ENCODE measurements at regions not wholly inside any gene's neighbourhood (a gene's known extent, or its start where the extent isn't known, plus 50 kb on each side); places are given as distances from the start of the nearest gene placed in this dataset.

DNA sequence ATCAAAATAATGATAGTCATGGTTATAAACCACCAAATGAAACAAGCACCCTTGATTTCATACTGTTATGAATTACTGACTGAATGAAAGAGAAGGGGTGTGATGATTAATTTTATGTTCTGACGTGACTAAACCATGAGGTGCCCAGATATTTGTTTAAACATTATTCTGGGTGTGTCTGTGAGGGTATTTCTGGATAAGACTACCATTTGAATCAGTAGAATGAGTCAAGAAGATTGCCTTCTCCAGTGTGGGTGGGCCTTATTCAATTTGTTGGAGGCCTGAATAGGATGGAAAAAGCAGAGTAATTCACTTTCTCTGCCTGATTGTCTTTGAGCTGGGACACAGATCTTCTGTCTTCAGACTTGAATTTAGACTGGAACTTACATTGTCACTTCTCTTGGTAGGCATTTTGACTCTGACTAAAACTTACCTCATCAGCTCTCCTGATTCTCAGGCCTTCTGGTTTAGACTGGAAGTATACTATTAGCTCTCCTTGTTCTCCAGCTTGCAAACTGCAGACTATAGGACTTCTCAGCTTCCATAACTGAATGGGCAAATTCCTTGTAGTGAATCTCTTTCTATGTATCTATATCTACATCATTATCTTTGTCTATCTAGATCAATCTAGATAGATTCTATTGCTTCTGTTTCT, 321.9 kb upstream of the TARS1 start:
- POLR2A ChIA-PET, result no interaction called here
- no peak overlapping the region for H3K4me2 ChIP-seq (ENCODE audit: insufficient read depth, low read length)

More for the DNA sequence above, 321.9 kb upstream of the TARS1 start:
- intact Hi-C loops (cut with micrococcal nuclease), result no loop called here
- TF ChIP-seq, protein P1, sequence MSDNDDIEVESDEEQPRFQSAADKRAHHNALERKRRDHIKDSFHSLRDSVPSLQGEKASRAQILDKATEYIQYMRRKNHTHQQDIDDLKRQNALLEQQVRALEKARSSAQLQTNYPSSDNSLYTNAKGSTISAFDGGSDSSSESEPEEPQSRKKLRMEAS (IDR thresholded peaks at IDR 0.05; ENCODE audit: insufficient read depth, insufficient read length), result no peak
- TF ChIP-seq FOS (IDR thresholded peaks at IDR 0.05; ENCODE audit: borderline replicate concordance, insufficient read depth, low read length) (no peak), EZH2 (IDR thresholded peaks at IDR 0.05; ENCODE audit: borderline replicate concordance, low read depth, low read length, severe bottlenecking) (no peak), GATA2 (IDR thresholded peaks at IDR 0.05; ENCODE audit: insufficient read depth, insufficient read length, low read depth, low read length) (no peak), POLR2A (IDR thresholded peaks at IDR 0.05; ENCODE audit: low read depth, low read length) (no peak), MYC (IDR thresholded peaks at IDR 0.05; ENCODE audit: low read depth, low read length) (no peak), JUN (IDR thresholded peaks at IDR 0.05; ENCODE audit: borderline replicate concordance, insufficient read depth, insufficient read length, low read depth) (no peak), POLR2AphosphoS5 (IDR thresholded peaks at IDR 0.05; ENCODE audit: insufficient read depth, low read depth, low read length) (no peak)
- TF ChIP-seq, protein P2, sequence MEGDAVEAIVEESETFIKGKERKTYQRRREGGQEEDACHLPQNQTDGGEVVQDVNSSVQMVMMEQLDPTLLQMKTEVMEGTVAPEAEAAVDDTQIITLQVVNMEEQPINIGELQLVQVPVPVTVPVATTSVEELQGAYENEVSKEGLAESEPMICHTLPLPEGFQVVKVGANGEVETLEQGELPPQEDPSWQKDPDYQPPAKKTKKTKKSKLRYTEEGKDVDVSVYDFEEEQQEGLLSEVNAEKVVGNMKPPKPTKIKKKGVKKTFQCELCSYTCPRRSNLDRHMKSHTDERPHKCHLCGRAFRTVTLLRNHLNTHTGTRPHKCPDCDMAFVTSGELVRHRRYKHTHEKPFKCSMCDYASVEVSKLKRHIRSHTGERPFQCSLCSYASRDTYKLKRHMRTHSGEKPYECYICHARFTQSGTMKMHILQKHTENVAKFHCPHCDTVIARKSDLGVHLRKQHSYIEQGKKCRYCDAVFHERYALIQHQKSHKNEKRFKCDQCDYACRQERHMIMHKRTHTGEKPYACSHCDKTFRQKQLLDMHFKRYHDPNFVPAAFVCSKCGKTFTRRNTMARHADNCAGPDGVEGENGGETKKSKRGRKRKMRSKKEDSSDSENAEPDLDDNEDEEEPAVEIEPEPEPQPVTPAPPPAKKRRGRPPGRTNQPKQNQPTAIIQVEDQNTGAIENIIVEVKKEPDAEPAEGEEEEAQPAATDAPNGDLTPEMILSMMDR (IDR thresholded peaks at IDR 0.05; ENCODE audit: extremely low read depth in 1 of 2, insufficient read depth in 1 of 2, low read depth in 1 of 2, low read length in 2 of 2), result no peak
- H3K4me1 ChIP-seq (ENCODE audit: control insufficient read depth, extremely low read depth, insufficient read depth, low read length), result no peaks in the 10 kb centered on the region
- H3K9me3 ChIP-seq (replicated peaks; ENCODE audit: control insufficient read depth, insufficient read depth, low read length), result no peaks in the 10 kb centered on the region
- no peaks in the 10 kb centered on the region for H3K9me1 ChIP-seq (replicated peaks; ENCODE audit: control insufficient read depth, extremely low read depth, insufficient read depth, low read length)
- DNase-seq (ENCODE audit: low read depth, low spot score), result no peak
- no peaks in the 10 kb centered on the region for H3K79me2 ChIP-seq (ENCODE audit: control insufficient read depth, insufficient read depth, low read length)
- H3K36me3 ChIP-seq (ENCODE audit: control insufficient read depth in 2 of 2, extremely low read depth in 1 of 2, insufficient read depth in 2 of 2, low read length in 2 of 2), result no peaks in the 10 kb centered on the region
- no peak overlapping the region for H3K9ac ChIP-seq (replicated peaks; ENCODE audit: extremely low read depth, insufficient read depth, low read length)
- H3K27me3 ChIP-seq (ENCODE audit: control insufficient read depth in 2 of 2, insufficient read depth in 2 of 2, low read length in 2 of 2), result no peaks in the 10 kb centered on the region
- no peak overlapping the region for H3K4me3 ChIP-seq (replicated peaks in 1 of 3; ENCODE audit: insufficient read depth in 1 of 3, low read depth in 1 of 3, low read length in 3 of 3)
- BruUV-seq (replicated peaks), result no TSS peak
- dilution Hi-C loops (cut with MboI; ENCODE audit: extremely low pct_ligation_motif_present, low sequenced_read_pairs), result no loop called here
- CTCF ChIA-PET, result no interaction called here
- no peaks in the 10 kb centered on the region for H4K20me1 ChIP-seq (replicated peaks; ENCODE audit: control insufficient read depth, extremely low read depth, insufficient read depth, low read length)
- peak; percentile 15 for FAIRE-seq
- H2AFZ ChIP-seq (ENCODE audit: low read depth, low read length), result no peak overlapping the region
- no peak overlapping the region for H3K27ac ChIP-seq (ENCODE audit: insufficient read depth, low read depth, low read length)

All from endothelial cell of umbilical vein (primary cell).